Activated CD8-positive, alpha-beta T cell treated with anti-CD3 and anti-CD28 coated beads for 36 hours (primary cell): ENCODE measurements at regions not wholly inside any gene's neighbourhood (a gene's known extent, or its start where the extent isn't known, plus 50 kb on each side); places are given as distances from the start of the nearest gene placed in this dataset.
A peak's percentile ranks its signal among the peaks of the same experiment; 100 is the strongest.

Experiments used
- ATAC-seq: fragments of 200-7000 bp; cut with Tn5 transposase; one replicate; pipeline ENCODE4 v1.10.0; 2021; ENCODE audit warnings: mild to moderate bottlenecking, moderate library complexity
- CTCF ChIA-PET: fragments of 350-600 bp; sonication (Branson Sonifier 250); formaldehyde crosslinking; loops from one replicate; lab custom pipeline; 2021; ENCODE audit warnings: antibody characterized with exemption; lab: Charles Lee
- POLR2A ChIA-PET: fragments of 350-600 bp; sonication (Branson Sonifier 250); formaldehyde crosslinking; loops from one replicate; lab custom pipeline; 2021; ENCODE audit warnings: antibody characterized with exemption; lab: Charles Lee
- DNase-seq: peaks from one replicate; pipeline ENCODE4 v3.0.0-alpha.2; 2020
- H3K27ac Mint-ChIP-seq: one replicate; pipeline ENCODE4 v1.8.0; 2021; ENCODE audit warnings: mild to moderate bottlenecking, mixed read lengths
- H3K27me3 Mint-ChIP-seq: one replicate; pipeline ENCODE4 v1.8.0; 2021; ENCODE audit warnings: mixed read lengths
- H3K36me3 Mint-ChIP-seq: one replicate; pipeline ENCODE4 v1.8.0; 2021; ENCODE audit warnings: low read depth, mixed read lengths
- H3K4me1 Mint-ChIP-seq: one replicate; pipeline ENCODE4 v1.8.0; 2021; ENCODE audit warnings: low read depth, mixed read lengths
- H3K4me3 Mint-ChIP-seq: one replicate; pipeline ENCODE4 v1.8.0; 2021; ENCODE audit warnings: mild to moderate bottlenecking, moderate library complexity, mixed read lengths
- H3K9me3 Mint-ChIP-seq: one replicate; pipeline ENCODE4 v1.8.0; 2021; ENCODE audit warnings: mixed read lengths
- intact Hi-C: fragments of 100-400 bp; cut with micrococcal nuclease; formaldehyde crosslinking; loops from one replicate; pipeline ENCODE4 v1.10.0; 2022
- TF ChIP-seq, protein P1 (sequence below): fragments of 200-600 bp; IDR thresholded peaks from one replicate; pipeline ENCODE4 v1.8.0; 2022; ENCODE audit warnings: antibody characterized with exemption, mild to moderate bottlenecking

DNA sequence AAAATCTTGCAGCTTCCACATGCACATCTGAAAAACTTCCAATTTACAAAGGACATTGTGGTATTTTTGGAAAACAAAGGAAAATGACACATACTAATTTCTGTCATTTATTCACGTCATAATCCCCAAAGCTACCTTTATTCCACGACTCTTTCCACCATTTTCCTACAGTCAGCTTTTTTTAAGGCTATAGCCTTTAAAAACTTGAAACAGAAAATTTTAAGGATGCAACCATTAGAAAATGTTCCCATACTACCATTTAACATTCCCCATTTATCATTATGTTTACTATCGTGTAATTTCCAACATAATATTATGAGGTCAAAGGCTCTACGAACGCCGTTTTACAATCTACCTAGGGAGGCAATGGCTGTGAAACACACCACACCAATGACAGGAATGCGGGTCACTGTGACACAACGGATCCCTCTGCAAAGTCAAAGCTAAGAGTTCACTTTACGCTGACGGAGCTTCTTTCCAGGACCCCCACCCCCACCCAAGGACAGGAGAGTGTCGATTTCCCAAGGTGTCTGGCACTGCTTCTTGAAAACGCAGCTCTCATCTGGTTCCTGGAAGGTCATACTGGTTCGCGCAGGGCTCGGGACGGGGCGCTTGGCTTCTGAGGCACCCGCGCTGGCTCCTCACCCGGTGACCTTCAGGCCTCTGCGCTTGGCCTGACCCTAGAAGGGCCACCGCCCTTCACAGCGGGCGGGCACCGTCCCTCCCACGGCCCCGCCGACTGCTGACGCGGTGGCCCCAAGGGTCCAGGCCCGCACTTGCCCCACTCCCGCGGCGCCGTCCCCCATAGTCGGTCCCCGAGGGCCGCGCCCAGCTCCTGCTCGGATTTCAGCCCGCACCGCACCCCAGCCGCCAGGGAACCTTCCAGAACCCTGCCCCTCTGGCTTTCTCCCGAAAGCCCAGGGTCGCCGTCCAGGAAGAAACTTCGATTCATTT, 50.5 kb upstream of the ATF3 start:
- ChIA-PET POLR2A (interaction anchor here (0.9 to 2.2 kb wide), 7 partner anchors 8 to 68 kb away, joined by 3 to 11 read pairs (median 4); partner anchors contain the start of gene ATF3), CTCF (interaction anchor here (0.7 to 2.6 kb wide), 4 partner anchors 9 to 224 kb away, joined by 3 to 11 read pairs (median 4); no protein-coding TSS in a partner anchor)
- ATAC-seq (peak; percentile 31), DNase-seq (no peak)
- intact Hi-C loops, result loop anchor here (10.0 kb wide), 1 partner anchor 273 kb away; the partner anchor contains the start of gene PPP2R5A
- peaks cover 12% of the 10 kb centered on the region for H3K27me3 Mint-ChIP-seq
- no peaks in the 10 kb centered on the region for H3K36me3 Mint-ChIP-seq
- H3K4me1 Mint-ChIP-seq, result peaks cover 14% of the 10 kb centered on the region
- TF ChIP-seq, protein P1, sequence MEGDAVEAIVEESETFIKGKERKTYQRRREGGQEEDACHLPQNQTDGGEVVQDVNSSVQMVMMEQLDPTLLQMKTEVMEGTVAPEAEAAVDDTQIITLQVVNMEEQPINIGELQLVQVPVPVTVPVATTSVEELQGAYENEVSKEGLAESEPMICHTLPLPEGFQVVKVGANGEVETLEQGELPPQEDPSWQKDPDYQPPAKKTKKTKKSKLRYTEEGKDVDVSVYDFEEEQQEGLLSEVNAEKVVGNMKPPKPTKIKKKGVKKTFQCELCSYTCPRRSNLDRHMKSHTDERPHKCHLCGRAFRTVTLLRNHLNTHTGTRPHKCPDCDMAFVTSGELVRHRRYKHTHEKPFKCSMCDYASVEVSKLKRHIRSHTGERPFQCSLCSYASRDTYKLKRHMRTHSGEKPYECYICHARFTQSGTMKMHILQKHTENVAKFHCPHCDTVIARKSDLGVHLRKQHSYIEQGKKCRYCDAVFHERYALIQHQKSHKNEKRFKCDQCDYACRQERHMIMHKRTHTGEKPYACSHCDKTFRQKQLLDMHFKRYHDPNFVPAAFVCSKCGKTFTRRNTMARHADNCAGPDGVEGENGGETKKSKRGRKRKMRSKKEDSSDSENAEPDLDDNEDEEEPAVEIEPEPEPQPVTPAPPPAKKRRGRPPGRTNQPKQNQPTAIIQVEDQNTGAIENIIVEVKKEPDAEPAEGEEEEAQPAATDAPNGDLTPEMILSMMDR, result no peak
- H3K4me3 Mint-ChIP-seq, result peak overlapping the region; percentile 65
- H3K27ac Mint-ChIP-seq, result peak overlapping the region; percentile 55
- H3K9me3 Mint-ChIP-seq, result peaks cover 4% of the 10 kb centered on the region

DNA sequence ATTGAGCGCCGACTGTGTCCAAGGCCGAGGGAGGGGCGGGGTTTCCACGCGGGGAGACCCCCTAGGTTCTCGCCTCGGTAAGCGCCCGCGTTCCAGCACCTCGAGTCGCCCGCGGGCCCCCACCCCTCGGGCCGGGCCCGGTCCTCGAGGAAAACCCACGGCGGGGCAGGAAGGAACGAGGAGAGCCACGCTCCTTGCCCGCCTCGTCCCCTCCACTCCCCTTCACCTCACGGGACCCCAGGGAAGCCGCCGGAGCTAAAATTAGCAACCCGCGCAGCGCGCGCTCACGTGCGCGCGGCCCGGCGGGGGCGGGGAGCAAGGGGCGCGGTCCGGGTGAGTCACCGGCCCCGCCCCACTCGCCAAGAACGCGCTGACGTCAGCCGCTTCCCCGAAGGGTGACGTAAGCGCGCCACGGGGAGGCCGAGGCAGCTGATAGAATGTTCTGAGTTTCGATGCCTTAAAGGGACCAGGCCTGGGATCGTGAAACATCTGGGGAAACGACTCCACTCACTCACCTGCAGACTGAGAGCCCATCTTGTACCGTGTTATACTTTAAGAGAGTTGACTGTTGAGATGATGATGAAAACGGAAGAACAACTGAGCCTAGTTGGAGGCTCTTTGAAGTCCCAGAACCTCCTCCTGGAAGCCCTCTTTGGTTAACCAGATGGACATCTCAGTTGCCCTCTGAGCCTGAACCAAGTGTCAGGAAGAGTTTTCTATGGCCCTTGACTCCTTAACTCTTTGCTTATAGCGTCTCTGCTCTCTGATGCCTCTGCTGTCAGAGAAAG, 49.7 kb upstream of the ATF3 start:
- TF ChIP-seq, protein P1, result no peak
- ATAC-seq, result peak; percentile 95
- Mint-ChIP-seq H3K36me3 (no peaks in the 10 kb centered on the region), H3K9me3 (peaks cover 5% of the 10 kb centered on the region), H3K27me3 (peaks cover 12% of the 10 kb centered on the region), H3K4me3 (peak overlapping the region; percentile 65), H3K27ac (peak overlapping the region; percentile 93), H3K4me1 (peaks cover 14% of the 10 kb centered on the region)
- CTCF ChIA-PET, result interaction anchor here (1.9 to 2.6 kb wide), 2 partner anchors 8 to 82 kb away, joined by 5 to 11 read pairs; no protein-coding TSS in a partner anchor
- intact Hi-C loops, result loop anchor here (10.0 kb wide), 1 partner anchor 274 kb away; the partner anchor contains the start of gene PPP2R5A
- DNase-seq, result peak; percentile 93
- POLR2A ChIA-PET, result interaction anchor here (0.7 to 2.2 kb wide), 7 partner anchors 8 to 55 kb away, joined by 3 to 11 read pairs (median 4); partner anchors contain the start of gene ATF3
